NCI-H226 (cell line): ENCODE measurements at regions not wholly inside any gene's neighbourhood (a gene's known extent, or its start where the extent isn't known, plus 50 kb on each side); places are given as distances from the start of the nearest gene placed in this dataset.

Experiments used
- DNase-seq: peaks from one replicate; pipeline ENCODE4 v3.0.0-alpha.2; 2015

DNA sequence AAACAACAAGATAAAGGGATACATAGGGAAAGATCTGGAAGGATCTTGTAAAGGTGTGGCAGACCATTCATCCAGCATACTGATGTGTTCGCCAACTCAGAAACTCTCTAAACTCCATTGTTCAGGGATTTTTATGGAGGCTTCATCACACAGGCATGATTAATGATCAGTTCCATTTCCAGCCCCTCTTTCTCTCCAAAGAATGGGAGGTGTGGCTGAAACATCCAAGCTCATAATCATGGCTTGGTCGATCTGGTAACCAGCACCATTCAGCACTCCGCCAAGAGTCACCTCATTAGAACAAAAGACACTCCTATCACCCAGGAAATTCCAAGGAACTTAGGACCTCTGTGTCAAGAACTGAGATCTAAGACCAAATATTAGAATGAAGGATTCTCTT lies 180.6 kb upstream of the RNPC3 start:
- DNase-seq, result no peak

GRCh38 chr1:103341377-103341880 lies 184.1 kb upstream of the RNPC3 start:
- DNase-seq, result no peak

DNA sequence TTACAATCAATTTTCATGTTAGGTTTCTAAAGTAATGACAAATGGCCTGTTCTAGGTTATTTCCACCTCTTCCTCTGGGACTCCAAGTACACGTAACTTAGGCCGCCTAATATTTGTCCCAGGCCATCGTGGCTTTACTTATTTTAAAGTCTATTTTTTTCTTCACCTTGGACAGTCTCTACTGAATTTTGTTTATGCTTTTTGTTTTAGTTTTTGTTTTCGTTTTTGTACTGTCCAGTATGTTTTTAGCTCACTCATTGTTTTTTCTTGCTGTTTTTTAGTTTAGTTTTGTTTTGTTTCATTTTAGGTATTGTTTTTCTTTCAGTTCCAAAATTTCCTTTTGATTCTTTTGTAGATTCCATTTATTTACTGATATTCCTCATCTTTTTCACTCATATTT lies 187.7 kb upstream of the RNPC3 start:
- DNase-seq, result no peak

DNA sequence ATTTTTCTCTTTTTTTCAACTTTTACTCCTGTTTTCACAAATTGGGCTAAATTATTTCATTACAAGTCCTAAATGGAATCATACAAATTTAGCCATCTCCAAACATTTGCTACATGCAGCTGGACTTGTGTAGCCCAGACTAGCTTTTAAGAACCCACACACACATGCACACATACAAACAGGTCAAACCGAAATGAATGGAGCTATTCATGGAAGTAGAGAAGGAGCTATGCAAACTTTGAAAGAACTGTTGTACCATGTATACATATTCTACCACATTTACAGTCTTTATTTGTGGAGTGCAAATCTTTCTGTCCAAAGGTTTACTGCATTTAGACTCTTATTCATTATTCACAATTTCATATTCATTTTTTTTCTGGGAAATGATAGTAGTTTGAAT lies 189.1 kb upstream of the RNPC3 start:
- no peak for DNase-seq

GRCh38 chr1:103333141-103333540 lies 192.4 kb upstream of the RNPC3 start:
- DNase-seq, result no peak

GRCh38 chr1:103327054-103327719 lies 198.3 kb upstream of the RNPC3 start:
- no peak for DNase-seq

DNA sequence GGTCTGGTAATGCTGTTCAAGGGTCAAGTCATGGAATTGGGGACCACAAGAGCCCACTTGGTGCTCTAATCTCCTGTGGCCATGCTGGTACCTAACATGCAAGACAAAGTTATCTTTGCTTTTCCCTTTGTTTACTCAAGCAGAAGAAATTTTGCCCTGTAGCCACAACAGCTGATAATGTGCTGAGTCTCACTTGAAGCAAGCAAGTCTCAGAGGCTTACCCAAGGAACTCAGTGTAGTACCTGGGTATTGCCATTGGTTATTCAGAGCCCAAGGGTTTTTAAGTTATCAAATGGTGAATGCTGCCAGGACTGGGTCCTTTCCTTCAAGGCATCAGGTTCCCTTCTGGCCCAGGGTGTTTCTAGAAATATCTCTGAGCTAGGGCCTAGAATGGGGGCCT lies 198.9 kb upstream of the RNPC3 start:
- DNase-seq, result no peak

DNA sequence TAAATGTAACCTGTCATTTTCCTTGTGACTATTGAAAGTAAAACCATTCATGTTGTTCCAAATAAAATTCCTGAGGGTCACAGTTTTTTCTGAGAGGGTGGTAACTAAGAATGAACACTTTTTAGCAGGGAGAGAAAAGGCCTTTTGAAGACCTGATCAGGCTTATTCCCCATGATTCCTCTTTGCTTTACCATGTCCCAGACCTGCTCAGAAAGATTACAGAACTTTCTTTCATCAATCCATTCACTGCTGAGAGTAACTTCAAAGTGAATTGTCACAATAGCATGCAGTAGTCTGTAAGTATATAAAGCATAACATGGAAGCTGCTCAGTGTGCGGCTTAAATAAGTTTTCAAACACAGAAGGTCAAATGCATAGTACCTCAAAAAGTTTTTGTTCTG lies 201.5 kb upstream of the COL11A1 start:
- DNase-seq, result no peak

DNA sequence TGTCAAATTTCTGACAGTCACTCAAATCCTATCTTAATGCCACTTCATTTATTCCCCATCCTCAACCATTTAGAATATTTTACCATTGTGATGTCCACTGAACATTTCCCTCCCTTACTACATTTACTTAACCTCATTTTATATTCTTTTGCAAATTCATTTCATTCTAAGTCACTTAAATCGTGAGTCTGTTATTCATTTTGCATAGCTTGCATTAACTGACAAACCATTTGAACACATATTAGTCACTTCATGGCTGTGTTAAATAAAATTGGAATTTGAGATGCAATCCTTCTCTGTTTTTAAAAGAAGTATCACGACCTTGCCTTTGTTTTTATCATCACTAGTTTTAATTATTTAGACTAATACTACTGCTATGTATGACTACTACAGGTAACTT lies 199.4 kb upstream of the COL11A1 start:
- DNase-seq, result no peak

- DNase-seq, result no peak
Measured at GRCh38 chr1:103283841-103284669, 175.7 kb upstream of the COL11A1 start.

DNA sequence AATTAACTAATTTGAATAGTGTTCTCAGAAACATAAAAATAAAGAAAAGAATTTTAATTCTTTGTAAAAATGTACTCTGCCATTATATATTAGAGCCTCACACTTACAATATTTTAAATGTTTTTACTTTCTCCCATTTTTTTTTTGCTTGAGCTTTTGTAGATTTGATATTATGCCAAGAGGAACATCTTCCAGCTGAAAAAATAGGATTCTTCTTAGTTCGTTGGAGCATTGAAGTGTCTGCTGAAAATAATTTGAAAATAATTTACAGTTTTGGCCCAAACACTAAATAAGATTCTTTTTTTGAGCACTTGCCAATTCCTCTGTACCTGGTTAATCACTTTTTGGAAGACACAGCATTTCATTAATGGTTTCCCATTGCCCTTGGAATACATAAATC lies 175.0 kb upstream of the COL11A1 start:
- no peak for DNase-seq

DNA sequence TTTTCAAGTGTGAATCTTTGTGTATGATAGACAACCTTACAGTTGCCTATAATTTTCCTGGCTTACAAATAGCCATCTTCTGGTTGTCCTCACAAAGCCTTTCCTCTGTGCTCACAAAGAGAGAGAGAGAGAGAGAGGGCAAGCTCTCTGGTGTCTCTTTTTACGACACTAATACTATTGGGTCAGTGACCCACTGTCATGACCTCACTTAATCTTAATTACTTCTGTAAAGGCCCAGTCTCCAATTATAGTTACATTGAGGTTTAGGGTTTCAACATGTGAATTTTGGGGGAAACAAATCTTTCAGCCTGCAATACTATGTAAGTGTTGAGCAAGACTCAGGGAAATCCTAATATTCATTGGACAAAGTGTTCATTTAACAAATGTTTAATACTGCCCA lies 167.4 kb upstream of the COL11A1 start:
- DNase-seq, result no peak

GRCh38 chr1:103274886-103275285 lies 166.6 kb upstream of the COL11A1 start:
- DNase-seq, result no peak

GRCh38 chr1:103273106-103273505 lies 164.8 kb upstream of the COL11A1 start:
- no peak for DNase-seq

- DNase-seq, result peak; percentile 65
Measured at GRCh38 chr1:103271471-103271870, 163.1 kb upstream of the COL11A1 start.

- no peak for DNase-seq
Measured at GRCh38 chr1:103267893-103268292, 159.6 kb upstream of the COL11A1 start.

- no peak for DNase-seq
Measured at GRCh38 chr1:103267266-103267665, 158.9 kb upstream of the COL11A1 start.

DNA sequence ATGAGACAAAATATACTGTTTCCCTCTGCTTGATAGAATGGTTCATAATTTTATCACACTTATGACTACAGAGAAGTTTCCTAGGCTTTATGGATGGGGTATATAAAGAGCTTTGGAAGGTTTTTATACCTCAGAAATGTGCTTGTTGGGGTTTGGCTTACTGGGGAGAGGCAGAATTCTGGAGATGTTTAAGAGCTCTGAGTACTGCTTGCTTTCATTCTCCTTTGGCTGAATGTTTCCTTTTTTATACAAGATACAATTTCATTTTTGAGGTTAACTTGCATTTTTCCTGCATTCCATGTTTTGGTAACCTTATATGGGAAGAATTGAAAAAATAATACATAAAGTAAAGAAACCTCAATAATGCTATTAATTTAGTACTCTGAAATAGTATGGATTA lies 157.7 kb upstream of the COL11A1 start:
- no peak for DNase-seq

DNA sequence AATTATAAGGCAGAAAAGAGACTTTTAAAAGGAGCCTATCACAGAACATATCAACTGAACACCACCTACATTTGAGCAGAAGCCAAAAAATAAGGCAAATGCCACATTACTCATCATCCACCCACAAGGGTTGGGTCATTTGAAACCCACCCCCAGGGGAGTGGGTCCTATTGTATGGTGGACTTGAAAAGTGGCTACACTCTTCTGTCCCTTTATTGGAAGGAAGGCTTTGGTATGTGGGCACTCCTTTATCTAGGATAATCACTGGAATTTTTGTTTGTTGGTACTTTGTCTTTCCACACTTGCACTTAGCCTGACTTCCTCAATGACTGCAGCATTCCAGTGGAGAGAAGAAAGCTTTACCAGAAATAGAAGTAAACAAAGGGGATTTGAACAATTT lies 157.2 kb upstream of the COL11A1 start:
- peak; percentile 18 for DNase-seq

DNA sequence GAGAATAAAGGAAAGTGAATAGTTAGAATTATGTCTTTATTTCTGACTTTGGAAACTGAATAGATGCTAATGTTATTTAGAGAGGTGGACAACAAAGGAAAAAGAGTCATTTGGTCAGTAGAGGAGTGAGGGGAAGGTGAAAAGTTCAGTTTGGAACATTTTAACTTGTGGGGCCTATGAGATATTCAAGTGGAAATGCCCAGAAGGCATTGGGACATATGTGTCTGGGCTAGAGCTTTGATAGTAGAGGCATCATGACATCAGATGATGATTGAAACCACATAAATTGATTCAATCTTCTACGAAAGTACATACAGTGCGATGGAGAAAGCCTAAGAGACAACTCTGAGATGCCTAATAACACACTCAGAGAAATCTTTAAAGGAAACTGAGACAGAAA lies 151.7 kb upstream of the COL11A1 start:
- DNase-seq, result no peak

DNA sequence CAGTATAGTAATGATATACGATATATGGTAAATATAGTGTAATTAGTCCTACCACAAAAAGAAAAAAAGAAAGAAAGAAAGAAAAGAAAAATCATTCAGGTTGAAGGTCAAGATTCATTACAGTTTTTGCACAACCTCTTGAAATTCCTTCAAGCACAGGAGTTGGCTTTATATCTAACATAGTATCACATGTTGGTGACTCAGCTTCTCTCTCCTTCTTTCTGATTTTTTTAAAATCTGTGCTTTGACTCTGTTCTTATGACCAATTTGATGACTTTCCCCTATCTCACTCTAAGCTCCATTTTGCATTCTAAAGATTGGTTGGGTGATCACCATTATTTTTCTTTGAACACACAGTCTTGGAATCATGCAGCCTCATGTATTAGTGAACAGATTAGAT lies 148.2 kb upstream of the COL11A1 start:
- peak; percentile 24 for DNase-seq

GRCh38 chr1:103254691-103255090 lies 146.4 kb upstream of the COL11A1 start:
- no peak for DNase-seq

DNA sequence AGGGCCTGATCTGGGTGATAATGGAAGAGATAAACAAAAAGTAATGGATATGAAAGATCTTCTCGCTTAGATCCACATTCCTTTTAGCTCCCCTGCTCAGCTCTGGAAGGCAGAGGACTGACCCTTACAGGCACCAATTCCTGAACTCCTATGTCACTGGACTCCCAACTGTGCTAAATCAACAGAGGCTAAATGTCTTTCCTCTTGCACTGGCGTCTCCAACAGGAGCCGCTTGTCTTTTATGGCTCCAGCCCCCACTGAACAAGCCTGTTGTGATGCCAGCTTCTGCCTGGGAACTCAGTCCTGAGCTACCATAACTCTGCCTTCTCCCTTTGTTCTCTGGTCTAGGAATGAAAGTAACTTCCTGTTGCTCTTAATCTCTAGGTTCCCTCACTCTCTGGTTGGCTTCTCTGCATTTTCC lies 142.1 kb upstream of the COL11A1 start:
- DNase-seq, result peak; percentile 48

- no peak for DNase-seq
Measured at GRCh38 chr1:103248417-103249102, 140.2 kb upstream of the COL11A1 start.
